ENCODE measurements at regions not wholly inside any gene's neighbourhood (a gene's known extent, or its start where the extent isn't known, plus 50 kb on each side); places are given as distances from the start of the nearest gene placed in this dataset.

GRCh38 chr15:77862651-77863104 lies 214.8 kb downstream of the TBC1D2B start:
- no peak overlapping the region; the same call in 1 of the 2 replicates for H4K8ac ChIP-seq (ENCODE audit: extremely low read depth, insufficient read depth, low read length)
- H3K27ac ChIP-seq (ENCODE audit: low read depth, low read length), result no peak overlapping the region
- no peak overlapping the region for H3K9ac ChIP-seq (replicated peaks in 1 of 4; ENCODE audit: extremely low read depth in 1 of 4, low read depth in 3 of 4, low read length in 3 of 4)
- H4K91ac ChIP-seq (replicated peaks; ENCODE audit: insufficient read length, low read length), result no peak overlapping the region
- WGBS, 2 experiments (ENCODE audit: extremely low coverage in 1 of 2, insufficient coverage in 1 of 2, insufficient read length in 1 of 2, insufficient replicate concordance in 2 of 2, low coverage in 1 of 2, low lambda C conversion rate in 2 of 2, missing lambda C conversion rate in 1 of 2), result 81% methylated on average over 13 of the region's 13 CpGs; no CpG with 5 or more reads in 1 of the 2 experiments
- no peak overlapping the region for H3K23ac ChIP-seq (ENCODE audit: insufficient read length)
- no peak overlapping the region for H3K4ac ChIP-seq (replicated peaks; ENCODE audit: insufficient read length, low read depth, low read length)
- no peaks in the 10 kb centered on the region for H3K9me3 ChIP-seq (ENCODE audit: insufficient read depth in 2 of 2, low read depth in 1 of 2, low read length in 1 of 2)
- no peak overlapping the region for H3K14ac ChIP-seq (ENCODE audit: insufficient read length)
- H2BK15ac ChIP-seq (ENCODE audit: low read length), result no peak overlapping the region
- peaks cover 0 to 8% (median 3%) of the 10 kb centered on the region in 4 experiments; a peak in 3 of 7 replicates for H3K4me1 ChIP-seq (replicated peaks in 1 of 4; ENCODE audit: control insufficient read depth in 3 of 4, insufficient read depth in 4 of 4, low read length in 3 of 4)
- FAIRE-seq (no peak), DNase-seq (ENCODE audit: low read depth in 1 of 2, low spot score in 2 of 2) (no peak)
- no peak overlapping the region for H2AFZ ChIP-seq (ENCODE audit: low read length)
- H3K23me2 ChIP-seq (ENCODE audit: low read depth, low read length), result no peaks in the 10 kb centered on the region
- H3K18ac ChIP-seq (ENCODE audit: extremely low read depth, low read length), result no peak overlapping the region
- H3K36me3 ChIP-seq (ENCODE audit: control insufficient read depth in 2 of 4, insufficient read depth in 4 of 4, low read length in 3 of 4), result no peaks in the 10 kb centered on the region
- no peak overlapping the region for H2BK20ac ChIP-seq (ENCODE audit: low read length)
- no peak overlapping the region for H2AK5ac ChIP-seq (ENCODE audit: low read depth, low read length)
- POLR2A ChIA-PET (ENCODE audit: partially characterized antibody), result no interaction called here
- H4K20me1 ChIP-seq (replicated peaks in 1 of 2; ENCODE audit: control insufficient read depth in 1 of 2, insufficient read depth in 2 of 2, low read length in 2 of 2), result no peaks in the 10 kb centered on the region
- no peak overlapping the region for H2BK120ac ChIP-seq (replicated peaks; ENCODE audit: low read depth, low read length)
- no peak overlapping the region for H4K5ac ChIP-seq (ENCODE audit: insufficient read length, low read depth, low read length)
- no peak overlapping the region for H2BK12ac ChIP-seq (ENCODE audit: low read depth, low read length)
- H3K56ac ChIP-seq (replicated peaks; ENCODE audit: insufficient read length, low read depth, low read length), result no peak overlapping the region
- no peak for TF ChIP-seq ZNF274 (IDR thresholded peaks at IDR 0.05; ENCODE audit: borderline replicate concordance, extremely low read depth, low read length)
- TF ChIP-seq KDM1A (IDR thresholded peaks at IDR 0.05; ENCODE audit: borderline replicate concordance, low read length), result no peak
- no peak for TF ChIP-seq ATF3 (IDR thresholded peaks at IDR 0.05; ENCODE audit: insufficient read depth, low read depth, low read length)
- no peak overlapping the region for H3K4me3 ChIP-seq (ENCODE audit: extremely low read depth in 1 of 4, insufficient read depth in 2 of 4, low read depth in 3 of 4, low read length in 4 of 4)
- no peaks in the 10 kb centered on the region for H3K79me2 ChIP-seq (ENCODE audit: control insufficient read depth in 1 of 2, insufficient read depth in 2 of 2, low read length in 2 of 2)
- CTCF ChIA-PET (ENCODE audit: partially characterized antibody), result interaction anchor here (0.9 to 2.6 kb wide), 4 partner anchors 11 to 207 kb away, joined by 3 to 7 read pairs (median 6); no protein-coding TSS in a partner anchor
- H3K79me1 ChIP-seq (ENCODE audit: low read depth, low read length), result no peaks in the 10 kb centered on the region
- H3K4me2 ChIP-seq (ENCODE audit: insufficient read depth in 1 of 2, low read depth in 2 of 2, low read length in 2 of 2), result no peak overlapping the region
- no peak overlapping the region for H2BK5ac ChIP-seq (ENCODE audit: low read depth, low read length)
- no peaks in the 10 kb centered on the region for H3K27me3 ChIP-seq (replicated peaks in 1 of 4; ENCODE audit: control insufficient read depth in 3 of 4, extremely low read depth in 1 of 4, insufficient read depth in 3 of 4, low read length in 3 of 4)

Measured in H1 (cell line).